ENCODE measurements at regions not wholly inside any gene's neighbourhood (a gene's known extent, or its start where the extent isn't known, plus 50 kb on each side); places are given as distances from the start of the nearest gene placed in this dataset.

GRCh38 chr21:43331962-43332828, 94.7 kb downstream of the SIK1 start:
- DNase-seq: no peak

GRCh38 chr21:43331111-43331961, 95.6 kb downstream of the SIK1 start:
- no peak for DNase-seq

GRCh38 chr21:43330306-43330881, 96.5 kb downstream of the SIK1 start:
- DNase-seq: no peak

GRCh38 chr21:43329711-43330269, 97.1 kb downstream of the SIK1 start:
- DNase-seq: no peak

- no peak for DNase-seq
Measured at GRCh38 chr21:43328958-43329691, 97.8 kb downstream of the SIK1 start.

GRCh38 chr21:43328185-43328957, 98.6 kb downstream of the SIK1 start:
- no peak for DNase-seq

GRCh38 chr21:43325968-43326715, 100.8 kb downstream of the SIK1 start:
- DNase-seq: no peak

GRCh38 chr21:43325036-43325435, 101.9 kb downstream of the SIK1 start:
- no peak for DNase-seq

- no peak for DNase-seq
Measured at GRCh38 chr21:43324596-43324995, 102.3 kb downstream of the SIK1 start.

- DNase-seq: no peak
Measured at GRCh38 chr21:43323244-43324005, 103.5 kb downstream of the SIK1 start.

- no peak for DNase-seq
Measured at GRCh38 chr21:43322805-43323204, 104.1 kb downstream of the SIK1 start.

GRCh38 chr21:43322311-43322710, 104.6 kb downstream of the SIK1 start:
- no peak for DNase-seq

GRCh38 chr21:43321611-43322010, 105.3 kb downstream of the SIK1 start:
- no peak for DNase-seq

- no peak for DNase-seq
Measured at GRCh38 chr21:43321111-43321510, 105.8 kb downstream of the SIK1 start.

GRCh38 chr21:43320526-43320925, 106.4 kb downstream of the SIK1 start:
- no peak for DNase-seq

GRCh38 chr21:43318841-43319781, 107.8 kb downstream of the SIK1 start:
- peak; percentile 15 to 67 for DNase-seq

GRCh38 chr21:43318368-43318767, 108.6 kb downstream of the SIK1 start:
- no peak for DNase-seq

- DNase-seq: peak; percentile 46 to 77
Measured at GRCh38 chr21:43317959-43318358, 109.0 kb downstream of the SIK1 start.

GRCh38 chr21:43317254-43317748, 109.6 kb downstream of the SIK1 start:
- DNase-seq: no peak
